Cardiac muscle cell (in vitro differentiated cells and primary cell): ENCODE measurements at regions not wholly inside any gene's neighbourhood (a gene's known extent, or its start where the extent isn't known, plus 50 kb on each side); places are given as distances from the start of the nearest gene placed in this dataset.

Experiments
- DNase-seq, 2 donors: peaks; one replicate each; pipeline versions ENCODE4 v3.0.0 to v3.0.0-alpha.2; 2010 to 2017; ENCODE audit warnings: low read depth in 1 of 2, low spot score in 1 of 2
- H3K27ac ChIP-seq: fragments of 200-600 bp; sonication (generic); 2 replicates; pipeline ENCODE4 v1.5.1; 2016
- H3K27me3 ChIP-seq: fragments of 200-600 bp; sonication (generic); 2 replicates; pipeline ENCODE4 v1.6.0; 2016; ENCODE audit warnings: control low read depth
- H3K36me3 ChIP-seq: fragments of 200-600 bp; sonication (generic); 2 replicates; pipeline ENCODE4 v1.5.1; 2016; ENCODE audit warnings: control low read depth
- H3K4me1 ChIP-seq: fragments of 200-600 bp; sonication (generic); 2 replicates; pipeline ENCODE4 v1.8.1; 2017; ENCODE audit warnings: low read depth, mild to moderate bottlenecking, mixed run types
- H3K4me3 ChIP-seq: fragments of 200-600 bp; sonication (generic); 2 replicates; pipeline ENCODE4 v1.5.1; 2016; ENCODE audit warnings: mild to moderate bottlenecking
- H3K9me3 ChIP-seq: fragments of 200-600 bp; sonication (generic); 2 replicates; pipeline ENCODE4 v1.5.1; 2017; ENCODE audit warnings: low read depth, mild to moderate bottlenecking, control low read depth
- CTCF ChIP-seq: IDR thresholded peaks from 2 replicates; pipeline ENCODE4 v1.5.1; 2012; ENCODE audit warnings: low read depth, mild to moderate bottlenecking, low read length

GRCh38 chr4:184541907-184542306, 67.6 kb upstream of the IRF2 start:
- DNase-seq: no peak
- no peak overlapping the region for H3K27ac ChIP-seq
- H3K4me3 ChIP-seq: no peak overlapping the region
- H3K9me3 ChIP-seq: no peaks in the 10 kb centered on the region
- TF ChIP-seq CTCF: no peak
- H3K27me3 ChIP-seq: no peaks in the 10 kb centered on the region
- no peaks in the 10 kb centered on the region for H3K4me1 ChIP-seq
- H3K36me3 ChIP-seq: no peaks in the 10 kb centered on the region

- Histone ChIP-seq H3K27ac (no peak overlapping the region), H3K4me3 (no peak overlapping the region), H3K4me1 (peaks cover 4% of the 10 kb centered on the region), H3K36me3 (no peaks in the 10 kb centered on the region), H3K27me3 (no peaks in the 10 kb centered on the region), H3K9me3 (no peaks in the 10 kb centered on the region)
- no peak for TF ChIP-seq CTCF
- DNase-seq: no peak
Observed at GRCh38 chr4:184540307-184540706, 66.0 kb upstream of the IRF2 start.

GRCh38 chr4:184538023-184538599, 63.8 kb upstream of the IRF2 start:
- peak; percentile 70 for TF ChIP-seq CTCF
- peak; percentile 84 to 96 for DNase-seq
- peaks cover 11% of the 10 kb centered on the region for H3K4me1 ChIP-seq
- H3K36me3 ChIP-seq: no peaks in the 10 kb centered on the region
- no peaks in the 10 kb centered on the region for H3K9me3 ChIP-seq
- H3K27ac ChIP-seq: peak overlapping the region; percentile 86
- H3K27me3 ChIP-seq: no peaks in the 10 kb centered on the region
- peak overlapping the region; percentile 77 for H3K4me3 ChIP-seq

GRCh38 chr4:184537269-184538022, 63.1 kb upstream of the IRF2 start:
- H3K36me3 ChIP-seq: no peaks in the 10 kb centered on the region
- peaks cover 11% of the 10 kb centered on the region for H3K4me1 ChIP-seq
- peak overlapping the region; percentile 77 for H3K4me3 ChIP-seq
- no peak for TF ChIP-seq CTCF
- H3K27ac ChIP-seq: peak overlapping the region; percentile 86
- no peaks in the 10 kb centered on the region for H3K27me3 ChIP-seq
- H3K9me3 ChIP-seq: no peaks in the 10 kb centered on the region
- peak; percentile 96 to 98 for DNase-seq

- Histone ChIP-seq H3K27ac (peak overlapping the region; percentile 86), H3K36me3 (no peaks in the 10 kb centered on the region)
Observed at GRCh38 chr4:184536881-184537248, 62.5 kb upstream of the IRF2 start.

More at GRCh38 chr4:184536881-184537248, 62.5 kb upstream of the IRF2 start:
- no peaks in the 10 kb centered on the region for H3K27me3 ChIP-seq
- no peak for TF ChIP-seq CTCF
- H3K9me3 ChIP-seq: no peaks in the 10 kb centered on the region
- peak overlapping the region; percentile 77 for H3K4me3 ChIP-seq
- peaks cover 11% of the 10 kb centered on the region for H3K4me1 ChIP-seq
- no peak for DNase-seq
